WI38 (cell line): ENCODE measurements at regions not wholly inside any gene's neighbourhood (a gene's known extent, or its start where the extent isn't known, plus 50 kb on each side); places are given as distances from the start of the nearest gene placed in this dataset.

Experiments
- H3K4me3 ChIP-seq: 2 replicates; pipeline ENCODE4 v1.5.1; 2011; ENCODE audit warnings: low read depth, mild to moderate bottlenecking, control low read depth, low read length
- TF ChIP-seq, protein P1 (sequence below): IDR thresholded peaks from 2 replicates; pipeline ENCODE4 v1.5.1; 2012; ENCODE audit warnings: low read depth, mild to moderate bottlenecking, control low read depth, low read length

DNA sequence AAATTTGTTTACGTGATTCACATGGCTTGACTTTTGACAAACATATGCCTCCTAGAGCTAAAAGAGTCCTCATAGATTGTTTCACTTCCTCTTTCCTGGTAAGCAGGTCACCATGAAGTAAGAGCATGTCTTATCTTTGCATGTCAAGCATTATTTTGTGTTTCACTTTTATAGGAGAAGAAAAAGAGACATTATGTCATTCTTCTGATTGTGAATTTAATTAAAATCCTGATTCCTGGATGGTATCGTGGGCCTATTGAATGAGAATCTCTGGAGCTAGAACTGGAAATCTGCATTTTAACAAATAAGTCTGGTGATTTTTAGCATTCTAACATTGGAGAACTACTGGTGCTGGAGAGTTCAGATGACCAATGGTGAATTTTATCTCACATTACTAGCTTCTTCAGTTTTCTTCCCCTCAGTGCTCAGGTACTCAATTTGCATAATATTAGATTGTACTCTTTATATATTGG is 218.6 kb upstream of the ATP2B1 start:
- no peak overlapping the region for H3K4me3 ChIP-seq
- TF ChIP-seq, protein P1, sequence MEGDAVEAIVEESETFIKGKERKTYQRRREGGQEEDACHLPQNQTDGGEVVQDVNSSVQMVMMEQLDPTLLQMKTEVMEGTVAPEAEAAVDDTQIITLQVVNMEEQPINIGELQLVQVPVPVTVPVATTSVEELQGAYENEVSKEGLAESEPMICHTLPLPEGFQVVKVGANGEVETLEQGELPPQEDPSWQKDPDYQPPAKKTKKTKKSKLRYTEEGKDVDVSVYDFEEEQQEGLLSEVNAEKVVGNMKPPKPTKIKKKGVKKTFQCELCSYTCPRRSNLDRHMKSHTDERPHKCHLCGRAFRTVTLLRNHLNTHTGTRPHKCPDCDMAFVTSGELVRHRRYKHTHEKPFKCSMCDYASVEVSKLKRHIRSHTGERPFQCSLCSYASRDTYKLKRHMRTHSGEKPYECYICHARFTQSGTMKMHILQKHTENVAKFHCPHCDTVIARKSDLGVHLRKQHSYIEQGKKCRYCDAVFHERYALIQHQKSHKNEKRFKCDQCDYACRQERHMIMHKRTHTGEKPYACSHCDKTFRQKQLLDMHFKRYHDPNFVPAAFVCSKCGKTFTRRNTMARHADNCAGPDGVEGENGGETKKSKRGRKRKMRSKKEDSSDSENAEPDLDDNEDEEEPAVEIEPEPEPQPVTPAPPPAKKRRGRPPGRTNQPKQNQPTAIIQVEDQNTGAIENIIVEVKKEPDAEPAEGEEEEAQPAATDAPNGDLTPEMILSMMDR: no peak

GRCh38 chr12:89924191-89924590 is 215.6 kb upstream of the ATP2B1 start:
- TF ChIP-seq, protein P1: no peak
- no peak overlapping the region for H3K4me3 ChIP-seq

DNA sequence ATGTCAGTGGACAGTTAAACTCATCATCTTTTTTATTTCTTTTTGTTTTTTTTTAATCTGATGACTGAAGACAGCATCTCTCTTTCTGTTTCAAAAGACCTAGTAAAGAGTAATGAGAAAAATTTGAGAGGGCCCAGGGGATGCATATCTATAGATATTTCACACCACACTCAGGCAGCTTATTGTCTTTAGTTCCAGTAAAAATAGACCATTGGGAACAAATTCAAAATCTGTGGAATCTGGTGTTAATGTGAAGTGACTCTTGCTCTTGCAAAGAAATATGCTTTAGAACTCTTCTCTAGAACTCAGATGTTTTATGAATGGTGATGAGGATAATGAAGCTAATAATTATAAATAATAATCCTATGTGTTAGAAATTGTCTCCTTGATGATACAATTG is 214.5 kb upstream of the ATP2B1 start:
- no peak overlapping the region for H3K4me3 ChIP-seq
- TF ChIP-seq, protein P1: no peak

DNA sequence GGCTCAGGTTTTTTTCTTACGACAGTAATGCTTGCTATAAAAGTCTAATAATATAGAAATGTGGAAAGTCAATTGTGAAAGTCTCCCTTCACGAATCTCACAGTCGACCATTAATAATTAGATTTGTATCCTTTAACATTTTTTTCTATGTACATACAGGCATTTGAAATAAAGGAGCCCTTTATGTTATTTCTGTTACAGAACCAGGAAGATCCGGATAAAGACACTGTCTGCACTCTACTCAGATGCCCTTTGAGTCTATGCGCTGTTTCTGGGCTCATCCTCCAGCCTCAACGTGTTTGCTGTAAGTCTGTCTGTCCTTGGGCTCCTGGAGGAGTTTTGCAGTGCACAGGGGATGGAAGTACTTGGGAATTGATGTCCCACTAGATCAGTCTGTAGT is 212.2 kb upstream of the ATP2B1 start:
- TF ChIP-seq, protein P1: no peak

DNA sequence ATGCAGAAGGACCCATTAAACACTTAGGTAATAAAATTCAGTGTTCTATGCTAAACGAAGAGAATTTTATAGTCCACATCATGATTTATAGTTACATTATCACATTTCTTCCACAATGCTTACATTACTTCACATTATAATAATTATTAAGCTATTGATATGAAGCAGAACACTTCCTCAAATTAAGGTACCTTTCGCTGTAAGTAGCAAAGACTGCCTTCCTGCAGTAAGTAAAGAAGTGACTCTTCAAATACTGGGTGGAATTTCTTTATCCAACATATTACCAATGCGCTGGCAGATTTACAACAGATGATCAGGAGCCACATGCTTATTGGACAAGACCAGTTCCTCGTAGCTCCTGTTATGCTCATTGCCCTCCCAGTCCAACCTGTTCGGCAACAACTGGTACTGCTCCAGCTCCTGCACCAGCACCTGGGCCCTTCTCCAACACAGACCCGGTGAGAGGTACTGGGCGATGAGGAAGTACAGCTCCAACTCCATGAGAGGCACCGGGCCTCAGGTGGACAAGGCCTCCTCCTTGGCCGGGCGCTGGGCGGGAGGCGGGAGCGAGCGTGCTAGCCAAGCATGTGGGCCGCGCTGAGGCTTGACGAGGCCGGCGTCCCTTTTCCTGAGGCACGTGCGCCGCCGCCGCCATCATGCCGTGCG is 210.7 kb upstream of the ATP2B1 start:
- TF ChIP-seq, protein P1: no peak
- H3K4me3 ChIP-seq: no peak overlapping the region

More for the DNA sequence above, 212.2 kb upstream of the ATP2B1 start:
- no peak overlapping the region for H3K4me3 ChIP-seq

GRCh38 chr12:89918172-89918846 is 209.7 kb upstream of the ATP2B1 start:
- TF ChIP-seq, protein P1: no peak
- H3K4me3 ChIP-seq: no peak overlapping the region

DNA sequence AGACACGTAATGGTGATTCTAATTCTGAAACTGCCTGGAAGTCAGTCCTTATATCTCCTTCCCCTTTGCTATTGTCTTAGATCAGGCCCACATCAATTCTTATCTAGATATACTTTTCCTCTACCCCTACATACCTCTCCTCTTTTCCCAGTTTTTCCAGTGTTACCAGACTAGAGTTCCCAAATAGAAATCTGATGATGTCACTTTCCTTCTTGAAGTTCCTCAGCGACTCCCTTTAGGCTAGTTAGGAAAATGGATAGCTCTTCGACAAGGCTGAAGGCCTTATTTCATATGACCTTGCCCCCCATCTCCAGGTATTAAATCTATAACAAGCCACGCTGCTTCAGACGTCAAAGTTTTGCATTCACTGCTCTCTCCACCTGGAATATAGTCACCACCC is 201.1 kb upstream of the ATP2B1 start:
- no peak overlapping the region for H3K4me3 ChIP-seq
- TF ChIP-seq, protein P1: no peak
